ENCODE measurements at regions not wholly inside any gene's neighbourhood (a gene's known extent, or its start where the extent isn't known, plus 50 kb on each side); places are given as distances from the start of the nearest gene placed in this dataset.
"Not testable (repeated sequence)": the region's sequence is repeated elsewhere in the genome, so short reads cannot be mapped to it uniquely, and the experiment has no call there.

GRCh38 chr3:29156086-29156715, 124.7 kb upstream of the RBMS3 start:
- no peak for DNase-seq

DNA sequence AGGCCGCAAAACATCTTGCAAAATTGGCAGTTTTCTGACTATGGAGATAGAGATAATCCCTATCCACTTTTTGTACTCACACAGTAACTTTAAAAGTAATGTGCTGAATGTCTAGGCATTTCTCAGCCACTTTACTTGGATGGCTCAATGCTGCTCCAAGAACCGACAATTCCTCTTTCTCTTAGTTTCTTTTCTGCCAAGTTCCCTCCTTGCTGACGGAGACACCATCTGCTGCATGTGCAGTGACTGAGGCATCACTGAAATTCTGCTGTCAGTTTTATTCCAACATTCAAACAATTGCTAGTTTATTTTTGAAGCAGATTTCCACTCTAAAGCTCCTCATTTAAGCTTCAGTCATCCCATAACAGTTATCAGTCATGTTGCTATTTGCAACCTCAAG, 116.0 kb upstream of the RBMS3 start:
- DNase-seq, result no peak

GRCh38 chr3:29167180-29167579, 113.7 kb upstream of the RBMS3 start:
- DNase-seq, result no peak

- DNase-seq, result no peak
These were observed 112.8 kb upstream of the RBMS3 start for GRCh38 chr3:29168081-29168480.

GRCh38 chr3:29168696-29169095, 112.2 kb upstream of the RBMS3 start:
- DNase-seq, result no peak

DNA sequence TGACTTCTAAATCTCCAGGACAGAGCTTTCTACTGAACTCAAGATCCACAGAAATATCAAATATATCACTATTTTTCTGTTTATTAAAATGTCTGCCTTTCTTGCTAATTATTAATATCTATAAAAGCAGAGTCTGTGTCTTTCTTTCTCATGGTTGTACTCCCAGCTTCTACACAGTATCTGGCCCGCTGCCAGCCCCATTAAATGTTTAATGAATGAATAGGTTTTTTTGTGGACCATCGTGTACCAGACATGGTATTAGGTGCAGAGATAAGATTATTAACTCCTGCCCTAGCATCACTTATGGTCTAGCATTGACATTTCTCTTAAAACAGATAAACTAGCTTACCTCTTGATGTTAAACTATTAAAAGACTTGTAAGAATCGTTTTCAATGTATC, 111.4 kb upstream of the RBMS3 start:
- no peak for DNase-seq

- DNase-seq, result no peak
These were observed 109.6 kb upstream of the RBMS3 start for GRCh38 chr3:29171043-29171990.

GRCh38 chr3:29176501-29176900, 104.4 kb upstream of the RBMS3 start:
- no peak for DNase-seq

- no peak for DNase-seq
These were observed 101.8 kb upstream of the RBMS3 start for GRCh38 chr3:29178809-29179793.

DNA sequence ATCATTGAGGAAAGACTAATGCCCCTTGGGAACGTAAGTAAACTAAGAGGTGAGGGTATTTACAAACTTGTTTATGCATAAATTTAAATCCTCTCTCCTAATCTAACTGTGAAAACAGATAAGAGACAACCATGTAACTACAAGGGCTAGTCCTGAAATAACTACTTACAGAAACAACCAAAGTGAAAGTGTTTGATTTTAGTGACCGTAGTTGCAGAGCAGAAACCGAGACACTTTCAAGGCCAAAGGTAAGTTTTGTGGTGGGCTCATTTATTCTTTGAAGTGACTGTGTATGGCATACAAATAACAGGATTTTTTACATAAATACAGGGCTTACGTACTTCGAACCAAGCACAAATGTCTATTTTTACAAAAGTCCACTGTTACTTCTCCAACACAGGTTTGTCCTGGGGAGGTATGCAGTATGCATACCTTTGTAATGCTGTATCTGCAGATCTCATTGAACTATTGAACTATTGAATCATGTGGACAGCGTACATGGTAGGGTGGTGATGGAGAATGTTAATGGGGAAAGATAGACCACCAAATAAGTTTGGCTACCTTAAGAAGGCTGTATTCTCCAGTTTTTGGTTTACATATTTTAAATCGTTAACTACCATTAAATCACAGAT, 99.6 kb upstream of the RBMS3 start:
- no peak for DNase-seq

- no peak for DNase-seq
These were observed 99.0 kb upstream of the RBMS3 start for GRCh38 chr3:29181872-29182271.

GRCh38 chr3:29182828-29183227, 98.0 kb upstream of the RBMS3 start:
- not testable (repeated sequence) for DNase-seq

DNA sequence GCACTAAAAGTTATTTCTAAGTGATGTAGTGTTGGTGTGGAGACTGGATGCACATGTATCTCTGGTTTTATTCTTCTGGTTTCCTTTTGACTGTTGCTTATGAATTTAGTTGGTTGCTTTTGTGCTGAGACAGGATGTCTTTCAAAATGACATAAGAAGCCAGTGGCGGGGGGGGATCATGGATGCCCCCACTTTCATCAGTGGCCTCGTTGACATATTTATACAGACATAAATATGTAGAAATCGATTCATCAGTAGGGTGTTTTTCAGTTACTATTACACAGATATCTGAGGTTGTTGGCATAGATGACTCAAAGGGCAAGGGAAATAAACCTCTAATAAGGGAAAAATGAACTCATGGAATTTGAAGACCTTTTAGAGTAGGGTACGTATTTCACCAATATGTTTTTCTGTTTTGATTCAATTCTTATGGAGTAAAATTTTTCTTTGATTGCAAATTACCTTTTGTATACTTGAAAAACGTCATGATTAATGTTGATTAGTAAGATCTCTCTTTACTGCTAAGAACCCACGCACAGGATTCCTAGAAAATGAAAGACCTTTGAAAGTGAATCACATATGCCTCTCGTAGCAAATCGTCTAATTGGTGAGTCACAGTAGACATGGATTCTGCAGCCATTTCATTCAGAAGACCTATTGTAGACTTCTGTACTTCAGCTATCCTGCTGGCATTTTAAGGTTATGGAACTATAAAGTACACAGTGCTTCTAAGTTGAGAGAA, 97.4 kb upstream of the RBMS3 start:
- DNase-seq, result no peak

DNA sequence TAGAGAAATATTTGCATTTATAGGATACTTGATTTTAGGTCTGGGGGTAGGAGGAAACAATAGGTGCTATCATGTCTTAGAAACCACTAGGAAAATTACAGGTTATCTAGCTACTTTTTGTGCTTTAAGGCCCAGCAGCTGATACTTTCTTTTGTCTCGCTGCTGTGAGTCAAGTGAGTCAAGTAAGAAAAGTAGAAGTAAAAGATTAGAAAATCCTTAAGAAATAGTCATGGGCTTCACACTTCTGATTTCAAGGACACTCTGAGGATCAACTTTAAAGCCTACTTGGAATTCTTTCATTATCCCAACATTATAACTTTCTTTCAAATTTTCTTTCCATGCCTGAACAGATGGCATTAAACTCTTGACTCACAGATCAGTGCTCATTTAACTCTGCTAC, 95.2 kb upstream of the RBMS3 start:
- DNase-seq, result no peak

GRCh38 chr3:29186131-29186599, 94.7 kb upstream of the RBMS3 start:
- no peak for DNase-seq

DNA sequence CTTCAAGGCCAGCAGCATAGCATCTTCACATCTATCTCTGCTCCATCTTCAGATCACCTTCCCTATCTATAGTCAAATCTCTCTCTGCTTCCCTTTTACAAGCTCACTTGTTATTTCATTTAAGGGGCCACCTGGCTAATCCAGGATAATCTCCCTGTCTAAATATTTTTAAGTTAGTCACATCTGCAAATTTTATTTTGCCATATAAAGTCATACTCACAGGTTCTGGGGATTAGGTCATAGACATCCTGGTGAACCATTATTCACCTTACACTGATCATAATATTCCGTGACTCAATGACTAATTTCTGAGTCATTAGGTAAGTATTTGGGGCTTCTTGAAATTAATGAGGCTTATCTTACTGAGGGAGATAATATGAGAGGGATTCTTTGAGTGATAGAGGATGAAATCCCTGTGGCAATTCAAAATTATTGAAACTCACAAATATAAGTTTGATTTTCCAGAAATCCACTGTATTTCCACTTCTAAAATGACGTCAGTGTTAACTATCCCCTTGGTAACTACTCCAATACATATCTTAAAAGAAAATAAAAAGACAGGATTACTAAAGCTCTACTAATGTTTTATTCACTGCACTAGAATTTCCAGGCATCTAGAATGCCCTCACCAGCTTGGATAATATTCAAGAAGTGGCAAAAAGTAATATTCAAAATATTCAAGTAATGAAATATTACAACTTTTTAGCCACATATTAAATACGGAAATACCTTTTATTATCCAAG, 93.7 kb upstream of the RBMS3 start:
- no peak for DNase-seq

DNA sequence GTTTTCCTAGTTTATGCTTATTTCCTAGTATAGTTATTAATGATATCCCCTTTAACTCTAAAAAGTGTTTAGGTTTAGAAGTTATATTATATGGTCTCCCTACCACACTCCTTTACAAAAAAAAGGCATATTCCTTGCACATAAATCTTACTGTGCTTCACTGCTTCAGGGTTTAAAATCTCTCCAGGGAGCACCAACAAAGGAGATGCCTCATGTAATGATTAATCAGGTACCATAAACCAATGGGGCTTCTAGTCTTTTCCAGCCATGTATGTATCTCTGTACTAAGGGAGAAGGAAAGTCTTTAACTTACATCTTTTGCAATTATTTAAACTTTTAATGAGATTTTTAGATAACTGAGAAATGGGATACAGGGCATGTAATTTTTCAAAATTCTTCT, 91.5 kb upstream of the RBMS3 start:
- DNase-seq, result no peak

- DNase-seq, result no peak
These were observed 86.7 kb upstream of the RBMS3 start for GRCh38 chr3:29194139-29194538.

- DNase-seq, result no peak
These were observed 85.8 kb upstream of the RBMS3 start for GRCh38 chr3:29195056-29195455.

- no peak for DNase-seq
These were observed 79.3 kb upstream of the RBMS3 start for GRCh38 chr3:29201604-29202003.

- DNase-seq, result no peak
These were observed 78.5 kb upstream of the RBMS3 start for GRCh38 chr3:29202378-29202777.

Measured in NCI-H1436 treated with DMSO at 0.1 percent for 48 hours (cell line).